Activated CD4-positive, alpha-beta T cell treated with anti-CD3 and anti-CD28 coated beads for 36 hours (primary cell): ENCODE measurements at regions not wholly inside any gene's neighbourhood (a gene's known extent, or its start where the extent isn't known, plus 50 kb on each side); places are given as distances from the start of the nearest gene placed in this dataset.

Experiments used
- ATAC-seq: fragments of 200-7000 bp; cut with Tn5 transposase; one replicate; pipeline ENCODE4 v1.10.0; 2021; ENCODE audit warnings: mild to moderate bottlenecking, moderate library complexity
- CTCF ChIA-PET: fragments of 350-600 bp; sonication (Branson Sonifier 250); formaldehyde crosslinking; loops from one replicate; lab custom pipeline; 2021; ENCODE audit warnings: antibody characterized with exemption; lab: Charles Lee
- POLR2A ChIA-PET: fragments of 350-600 bp; sonication (Branson Sonifier 250); formaldehyde crosslinking; loops from one replicate; lab custom pipeline; 2021; ENCODE audit warnings: antibody characterized with exemption, inconsistent platforms; lab: Charles Lee
- DNase-seq: peaks from one replicate; pipeline ENCODE4 v3.0.0-alpha.2; 2020
- H3K27ac Mint-ChIP-seq: one replicate; pipeline ENCODE4 v1.8.0; 2021; ENCODE audit warnings: mixed read lengths
- H3K27me3 Mint-ChIP-seq: one replicate; pipeline ENCODE4 v1.8.0; 2021; ENCODE audit warnings: mixed read lengths
- H3K36me3 Mint-ChIP-seq: one replicate; pipeline ENCODE4 v1.8.0; 2021; ENCODE audit warnings: low read depth, mixed read lengths
- H3K4me1 Mint-ChIP-seq: one replicate; pipeline ENCODE4 v1.8.0; 2021; ENCODE audit warnings: mixed read lengths
- H3K4me3 Mint-ChIP-seq: one replicate; pipeline ENCODE4 v1.8.0; 2021; ENCODE audit warnings: mild to moderate bottlenecking, moderate library complexity, mixed read lengths
- H3K9me3 Mint-ChIP-seq: one replicate; pipeline ENCODE4 v1.8.0; 2021; ENCODE audit warnings: low read depth, mixed read lengths
- intact Hi-C, 2 experiments: fragments of 100-400 bp; cut with DNase I in 1 of 2; cut with micrococcal nuclease in 1 of 2; formaldehyde crosslinking; loops; one replicate each; pipeline versions ENCODE4 v1.14.2 to v1.15.1; 2022 to 2024; cut with DNase I, micrococcal nuclease

- DNase-seq (no peak), ATAC-seq (no peak)
- peaks cover 4% of the 10 kb centered on the region for H3K9me3 Mint-ChIP-seq
- peaks cover 20% of the 10 kb centered on the region for H3K27me3 Mint-ChIP-seq
- POLR2A ChIA-PET = no interaction called here
- H3K4me3 Mint-ChIP-seq = no peak overlapping the region
- no peak overlapping the region for H3K27ac Mint-ChIP-seq
- intact Hi-C loops = no loop called here
- H3K4me1 Mint-ChIP-seq = no peaks in the 10 kb centered on the region
- no peaks in the 10 kb centered on the region for H3K36me3 Mint-ChIP-seq
- CTCF ChIA-PET = interaction anchor here (0.8 kb wide), 1 partner anchor 67 kb away, joined by 4 read pairs; no protein-coding TSS in a partner anchor
Measured at GRCh38 chr15:92305343-92305742, 88.3 kb upstream of the ST8SIA2 start.

GRCh38 chr15:92306663-92307062 is 87.0 kb upstream of the ST8SIA2 start:
- Mint-ChIP-seq H3K36me3 (no peaks in the 10 kb centered on the region), H3K9me3 (peaks cover 4% of the 10 kb centered on the region), H3K4me3 (no peak overlapping the region), H3K27ac (no peak overlapping the region), H3K4me1 (no peaks in the 10 kb centered on the region), H3K27me3 (peaks cover 21% of the 10 kb centered on the region)
- ATAC-seq (no peak), DNase-seq (no peak)
- ChIA-PET CTCF (no interaction called here), POLR2A (no interaction called here)
- intact Hi-C loops = no loop called here

- intact Hi-C loops = no loop called here
- Mint-ChIP-seq H3K36me3 (no peaks in the 10 kb centered on the region), H3K27me3 (peaks cover 10% of the 10 kb centered on the region), H3K4me1 (no peaks in the 10 kb centered on the region), H3K9me3 (peaks cover 7% of the 10 kb centered on the region), H3K27ac (no peak overlapping the region), H3K4me3 (no peak overlapping the region)
- POLR2A ChIA-PET = no interaction called here
- CTCF ChIA-PET = no interaction called here
- ATAC-seq (no peak), DNase-seq (no peak)
Measured at GRCh38 chr15:92315144-92315543, 78.5 kb upstream of the ST8SIA2 start.

GRCh38 chr15:92315595-92316211 is 78.0 kb upstream of the ST8SIA2 start:
- DNase-seq (no peak), ATAC-seq (no peak)
- H3K4me1 Mint-ChIP-seq = no peaks in the 10 kb centered on the region
- no peak overlapping the region for H3K27ac Mint-ChIP-seq
- POLR2A ChIA-PET = no interaction called here
- H3K27me3 Mint-ChIP-seq = peaks cover 10% of the 10 kb centered on the region
- intact Hi-C loops = no loop called here
- peaks cover 7% of the 10 kb centered on the region for H3K9me3 Mint-ChIP-seq
- no peaks in the 10 kb centered on the region for H3K36me3 Mint-ChIP-seq
- CTCF ChIA-PET = interaction anchor here (0.8 kb wide), 1 partner anchor 30 kb away, joined by 3 read pairs; no protein-coding TSS in a partner anchor
- H3K4me3 Mint-ChIP-seq = no peak overlapping the region

- CTCF ChIA-PET = interaction anchor here (0.6 to 0.8 kb wide), 2 partner anchors 29 to 565 kb away, joined by 3 to 4 read pairs; no protein-coding TSS in a partner anchor
- no peak overlapping the region for H3K27ac Mint-ChIP-seq
- H3K9me3 Mint-ChIP-seq = peaks cover 7% of the 10 kb centered on the region
- DNase-seq (no peak), ATAC-seq (no peak)
- H3K27me3 Mint-ChIP-seq = peaks cover 8% of the 10 kb centered on the region
- intact Hi-C loops = no loop called here
- no peaks in the 10 kb centered on the region for H3K4me1 Mint-ChIP-seq
- H3K4me3 Mint-ChIP-seq = no peak overlapping the region
- H3K36me3 Mint-ChIP-seq = no peaks in the 10 kb centered on the region
- POLR2A ChIA-PET = no interaction called here
Measured at GRCh38 chr15:92316586-92317295, 76.9 kb upstream of the ST8SIA2 start.

- no peak for ATAC-seq
- Mint-ChIP-seq H3K27ac (no peak overlapping the region), H3K9me3 (no peaks in the 10 kb centered on the region), H3K27me3 (peaks cover 6% of the 10 kb centered on the region), H3K4me1 (no peaks in the 10 kb centered on the region), H3K36me3 (no peaks in the 10 kb centered on the region), H3K4me3 (no peak overlapping the region)
- POLR2A ChIA-PET = interaction anchor here (0.6 kb wide), 1 partner anchor 1269 kb away, joined by 3 read pairs; no protein-coding TSS in a partner anchor
- CTCF ChIA-PET = no interaction called here
- no peak for DNase-seq
- intact Hi-C loops = no loop called here
Measured at GRCh38 chr15:92320012-92320699, 73.5 kb upstream of the ST8SIA2 start.

- no peaks in the 10 kb centered on the region for H3K4me1 Mint-ChIP-seq
- peaks cover 2% of the 10 kb centered on the region for H3K27me3 Mint-ChIP-seq
- ChIA-PET POLR2A (interaction anchor here (0.7 kb wide), 1 partner anchor 125 kb away, joined by 5 read pairs; no protein-coding TSS in a partner anchor), CTCF (no interaction called here)
- ATAC-seq = no peak
- intact Hi-C loops = no loop called here
- no peak overlapping the region for H3K27ac Mint-ChIP-seq
- no peak overlapping the region for H3K4me3 Mint-ChIP-seq
- H3K9me3 Mint-ChIP-seq = no peaks in the 10 kb centered on the region
- no peaks in the 10 kb centered on the region for H3K36me3 Mint-ChIP-seq
- no peak for DNase-seq
Measured at GRCh38 chr15:92322566-92323355, 70.9 kb upstream of the ST8SIA2 start.

- Mint-ChIP-seq H3K27me3 (peaks cover 2% of the 10 kb centered on the region), H3K9me3 (no peaks in the 10 kb centered on the region), H3K4me3 (no peak overlapping the region), H3K36me3 (no peaks in the 10 kb centered on the region), H3K4me1 (no peaks in the 10 kb centered on the region), H3K27ac (no peak overlapping the region)
- intact Hi-C loops = no loop called here
- no peak for ATAC-seq
- ChIA-PET CTCF (no interaction called here), POLR2A (no interaction called here)
- DNase-seq = no peak
Measured at GRCh38 chr15:92323525-92323924, 70.2 kb upstream of the ST8SIA2 start.

GRCh38 chr15:92324101-92324963 is 69.3 kb upstream of the ST8SIA2 start:
- H3K9me3 Mint-ChIP-seq = no peaks in the 10 kb centered on the region
- DNase-seq (no peak), ATAC-seq (no peak)
- intact Hi-C loops = no loop called here
- H3K27me3 Mint-ChIP-seq = peaks cover 2% of the 10 kb centered on the region
- ChIA-PET CTCF (interaction anchor here (0.6 kb wide), 1 partner anchor 297 kb away, joined by 3 read pairs; no protein-coding TSS in a partner anchor), POLR2A (no interaction called here)
- H3K36me3 Mint-ChIP-seq = no peaks in the 10 kb centered on the region
- H3K27ac Mint-ChIP-seq = no peak overlapping the region
- no peaks in the 10 kb centered on the region for H3K4me1 Mint-ChIP-seq
- H3K4me3 Mint-ChIP-seq = no peak overlapping the region

GRCh38 chr15:92326236-92326635 is 67.4 kb upstream of the ST8SIA2 start:
- no peaks in the 10 kb centered on the region for H3K9me3 Mint-ChIP-seq
- no peaks in the 10 kb centered on the region for H3K4me1 Mint-ChIP-seq
- ChIA-PET CTCF (no interaction called here), POLR2A (no interaction called here)
- no peak for ATAC-seq
- intact Hi-C loops = no loop called here
- no peak overlapping the region for H3K27ac Mint-ChIP-seq
- peaks cover 2% of the 10 kb centered on the region for H3K27me3 Mint-ChIP-seq
- H3K36me3 Mint-ChIP-seq = no peaks in the 10 kb centered on the region
- no peak for DNase-seq
- H3K4me3 Mint-ChIP-seq = no peak overlapping the region
